Germinal center (tissue), 1 donor: ENCODE measurements at regions not wholly inside any gene's neighbourhood (a gene's known extent, or its start where the extent isn't known, plus 50 kb on each side); places are given as distances from the start of the nearest gene placed in this dataset.
"Not testable (repeated sequence)": the region's sequence is repeated elsewhere in the genome, so short reads cannot be mapped to it uniquely, and the experiment has no call there.

Source experiments
- DNase-seq: peaks from one replicate; pipeline ENCODE4 v3.0.0; 2012; ENCODE audit warnings: mixed read lengths, low spot score

DNA sequence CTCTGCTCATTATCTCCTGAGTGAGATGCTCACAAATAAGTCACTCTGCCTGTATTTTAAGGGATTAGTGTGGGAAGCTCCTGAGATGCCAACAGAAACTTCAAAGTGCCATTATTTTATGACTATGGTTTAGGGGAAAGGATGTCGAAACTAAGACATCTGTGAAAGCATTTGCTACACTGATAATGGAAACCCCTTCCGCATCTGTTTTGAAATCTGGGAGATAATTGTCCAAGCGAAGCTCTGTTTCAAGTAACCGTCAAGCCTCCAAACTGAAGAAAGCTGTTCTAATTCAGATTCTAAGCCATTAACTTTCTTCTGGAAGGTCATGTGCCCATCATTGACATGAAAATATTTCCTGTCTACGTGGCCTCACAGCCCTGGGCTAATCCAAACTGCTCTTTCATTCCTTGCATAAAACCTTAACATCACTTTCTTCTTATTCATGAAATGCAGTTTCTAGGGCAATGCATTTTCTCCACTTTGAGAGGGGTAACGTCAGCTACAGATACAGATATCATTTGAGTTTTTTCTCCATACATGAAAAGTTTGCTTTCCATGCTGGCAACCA, 932.0 kb downstream of the C6orf118 start:
- no peak for DNase-seq

DNA sequence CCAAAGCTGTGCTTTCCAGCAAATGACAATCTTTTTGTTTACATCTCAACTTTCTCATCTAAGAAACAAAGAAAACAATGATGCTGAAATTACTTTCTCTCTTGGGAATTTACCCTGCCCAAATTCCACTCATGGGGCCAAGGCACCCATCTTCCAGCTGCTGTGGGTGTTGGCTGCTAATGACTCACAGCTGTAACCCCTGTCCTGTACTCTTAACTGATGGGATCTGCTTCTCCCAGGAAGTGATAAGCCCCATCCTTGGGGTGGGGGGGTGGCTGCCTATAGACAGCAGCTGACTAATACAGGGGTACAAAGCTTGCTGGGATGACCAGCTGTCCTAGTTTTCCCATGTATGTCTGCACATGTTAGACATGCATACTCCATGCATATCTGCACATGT, 938.6 kb downstream of the C6orf118 start:
- DNase-seq: no peak

DNA sequence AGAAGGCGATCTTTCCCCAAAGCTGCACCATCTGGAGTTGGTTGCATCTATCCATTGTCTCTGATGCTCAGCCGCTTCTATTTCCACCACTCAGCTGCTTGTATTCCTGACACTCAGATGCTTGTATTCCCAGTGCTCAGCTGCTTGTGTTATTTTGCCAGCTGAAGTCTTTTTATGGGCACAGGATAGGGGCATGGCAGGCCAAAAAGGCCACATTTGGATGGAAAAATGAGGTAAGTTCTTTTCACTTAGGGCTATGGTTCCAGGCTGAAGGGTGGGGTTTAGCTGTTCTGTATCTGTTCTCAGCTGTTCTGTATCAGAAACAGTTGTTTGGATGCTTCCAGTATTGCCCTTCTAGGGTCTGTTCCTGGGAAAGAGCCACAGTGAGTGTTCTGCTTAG, 944.9 kb downstream of the QKI start:
- DNase-seq: no peak

DNA sequence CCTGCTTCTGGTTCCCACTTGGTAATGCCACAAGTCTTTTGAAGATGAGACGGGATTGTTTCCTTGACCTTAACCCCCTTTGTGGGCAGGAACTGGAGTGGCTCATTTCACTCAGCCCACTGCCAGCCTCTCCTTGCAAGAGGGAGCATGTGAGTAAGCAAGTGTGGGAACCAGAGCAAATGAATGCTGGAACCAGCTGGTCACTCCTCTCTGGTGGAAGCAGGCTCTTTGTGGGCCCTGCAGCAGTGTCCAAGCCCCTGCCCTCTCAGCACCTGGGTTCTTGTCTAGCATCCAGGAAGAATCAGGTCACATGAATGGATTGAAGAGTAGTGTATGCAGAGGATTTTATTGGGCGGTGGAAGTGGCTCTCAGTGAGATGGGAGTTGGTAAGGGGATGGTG, 944.5 kb downstream of the QKI start:
- DNase-seq: no peak

DNA sequence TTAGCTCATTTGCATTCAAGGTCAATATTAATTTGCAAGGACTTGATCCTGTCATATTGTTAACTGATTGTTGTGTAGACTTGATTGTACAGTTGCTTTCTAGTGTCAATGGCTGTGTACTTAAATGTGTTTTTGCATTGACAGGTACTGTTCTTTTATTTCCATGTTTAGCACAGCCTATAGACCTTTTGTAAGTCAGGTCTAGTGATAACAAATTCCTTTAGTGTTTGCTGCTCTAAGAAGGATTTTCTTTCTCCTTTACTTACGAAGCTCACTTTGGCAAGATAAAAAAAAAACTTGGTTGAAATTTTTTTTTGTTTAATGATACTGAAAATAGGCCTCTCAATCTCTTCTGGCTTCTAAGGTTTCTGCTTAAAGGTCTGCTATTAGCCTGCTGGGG, 942.3 kb downstream of the QKI start:
- DNase-seq: no peak

DNA sequence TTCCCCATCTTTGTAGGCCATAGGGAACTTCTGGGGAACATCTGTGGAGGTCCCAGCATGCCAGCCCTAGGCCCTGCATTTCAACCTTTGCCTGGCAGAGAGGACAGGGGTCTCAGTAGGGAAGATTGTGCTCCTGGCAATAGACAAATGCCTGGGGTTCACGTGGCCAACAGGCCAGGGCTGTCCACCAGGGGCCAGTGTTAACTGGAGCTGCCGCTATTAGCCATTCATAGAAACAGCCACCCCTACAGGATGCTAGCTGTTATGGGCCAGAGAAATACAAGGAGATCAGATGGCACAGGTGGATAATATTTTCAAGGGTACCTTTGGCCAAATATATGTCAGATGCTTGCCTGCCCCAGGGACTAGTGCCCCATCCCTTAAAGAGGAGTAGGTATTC, 932.9 kb downstream of the QKI start:
- no peak for DNase-seq

DNA sequence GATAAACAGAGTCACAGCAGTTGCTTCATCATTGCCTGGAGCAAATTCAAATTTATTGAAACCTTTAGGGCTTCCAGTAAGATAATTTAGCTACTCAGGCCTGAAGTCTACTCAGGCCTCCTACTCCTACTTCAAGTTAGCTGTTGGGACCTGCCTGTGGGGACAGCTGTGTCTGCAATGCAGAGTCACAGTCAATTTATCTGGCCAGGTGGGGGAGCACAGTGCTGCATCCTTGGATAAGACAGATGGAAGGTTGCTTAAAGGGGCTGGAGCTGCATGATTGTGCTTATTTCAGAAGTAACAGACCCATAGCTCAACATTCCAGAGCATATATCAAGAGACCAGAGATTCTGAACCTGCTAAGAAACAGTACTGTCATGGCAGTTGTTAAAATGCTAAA, 932.1 kb downstream of the QKI start:
- DNase-seq: no peak

DNA sequence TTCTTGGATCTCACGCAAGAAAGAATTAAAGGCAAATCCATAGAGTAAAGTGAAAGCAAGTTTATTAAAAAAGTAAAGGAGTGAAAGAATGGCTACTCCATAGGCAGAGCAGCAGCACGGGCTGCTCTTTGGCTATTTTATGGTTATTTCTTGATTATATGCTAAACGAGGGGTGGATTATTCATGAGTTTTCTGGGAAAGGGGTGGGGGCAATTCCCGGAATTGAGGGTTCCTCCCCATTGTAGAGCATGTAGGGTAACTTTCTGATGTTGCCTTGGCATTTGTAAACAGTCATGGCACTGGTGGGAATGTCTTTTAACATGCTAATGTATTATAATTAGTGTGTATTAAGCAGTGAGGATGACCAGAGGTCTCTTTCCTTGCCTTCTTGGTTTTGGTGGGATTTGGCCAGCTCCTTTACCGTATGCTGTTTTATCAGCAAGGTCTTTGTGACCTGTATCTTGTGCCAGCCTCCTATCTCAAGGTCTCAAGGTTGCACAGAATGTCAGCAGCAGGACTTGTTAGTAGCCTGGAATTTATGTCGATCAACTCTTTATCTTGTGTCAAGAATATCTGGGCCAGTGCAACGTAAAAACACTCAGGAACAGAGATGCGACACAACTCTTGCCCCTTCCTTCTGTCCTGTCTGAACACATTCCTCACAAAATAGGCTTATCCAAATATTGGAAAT, 931.4 kb downstream of the QKI start:
- no peak for DNase-seq

DNA sequence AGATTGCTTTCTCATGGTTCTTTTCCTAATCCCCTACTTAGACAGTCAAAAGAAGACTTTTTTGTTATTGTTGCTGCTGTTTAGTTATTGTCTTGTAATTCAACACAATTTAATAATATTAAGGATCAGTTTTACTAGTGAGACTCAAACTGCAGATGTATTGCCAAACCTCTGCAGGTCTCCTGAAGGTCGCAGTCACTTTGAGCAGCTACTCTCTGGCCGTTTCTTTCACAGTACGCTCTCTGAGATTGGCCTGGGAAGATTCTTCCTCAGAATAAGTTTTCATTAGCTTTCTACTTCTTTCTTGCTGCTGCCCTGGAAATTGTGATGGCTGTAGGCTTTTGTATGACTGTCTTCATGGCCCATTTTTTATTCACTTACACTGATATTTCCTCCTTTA, 930.8 kb downstream of the QKI start:
- no peak for DNase-seq

DNA sequence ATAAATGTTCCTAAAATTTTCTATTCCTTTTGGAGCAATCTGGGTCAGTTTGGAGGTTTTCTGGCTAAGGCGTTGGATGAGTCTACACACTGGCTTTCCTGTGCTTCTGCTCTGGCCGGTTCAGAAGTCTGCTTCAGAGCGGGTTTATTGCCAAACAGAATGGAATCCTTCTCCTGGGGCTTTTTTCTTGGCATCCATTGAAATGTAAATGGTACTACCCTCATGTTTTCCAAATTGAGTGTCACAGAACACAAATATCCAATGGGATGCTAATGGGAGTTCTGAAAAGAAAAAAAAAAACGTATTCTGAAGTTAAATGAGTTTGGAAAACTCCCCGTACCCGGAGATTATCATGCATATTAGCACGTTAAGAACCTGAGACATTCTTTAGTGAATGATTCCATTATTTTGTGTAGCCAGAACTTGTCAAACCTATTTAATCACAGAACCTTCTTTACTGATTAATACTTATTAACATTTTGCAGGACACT, 930.3 kb downstream of the QKI start:
- DNase-seq: no peak

DNA sequence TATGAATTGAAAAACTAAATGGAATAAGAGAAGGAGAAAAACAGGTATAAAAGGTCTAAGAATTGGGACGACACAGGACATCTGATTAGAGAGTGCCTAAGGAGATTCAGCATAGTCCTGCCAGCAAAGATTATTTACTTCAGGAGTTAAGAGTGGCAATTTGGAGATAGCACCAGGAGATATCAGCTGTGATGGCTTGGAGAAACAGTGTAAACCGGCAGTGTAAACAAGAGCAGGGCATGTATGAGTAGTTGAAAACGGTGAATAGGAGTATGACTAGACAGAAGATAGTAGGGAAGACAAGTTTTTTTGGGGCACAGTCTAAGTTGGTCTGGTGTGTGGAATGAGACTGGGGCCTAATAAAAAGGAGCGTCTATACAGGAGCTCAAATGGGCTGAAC, 924.9 kb downstream of the QKI start:
- not testable (repeated sequence) for DNase-seq

DNA sequence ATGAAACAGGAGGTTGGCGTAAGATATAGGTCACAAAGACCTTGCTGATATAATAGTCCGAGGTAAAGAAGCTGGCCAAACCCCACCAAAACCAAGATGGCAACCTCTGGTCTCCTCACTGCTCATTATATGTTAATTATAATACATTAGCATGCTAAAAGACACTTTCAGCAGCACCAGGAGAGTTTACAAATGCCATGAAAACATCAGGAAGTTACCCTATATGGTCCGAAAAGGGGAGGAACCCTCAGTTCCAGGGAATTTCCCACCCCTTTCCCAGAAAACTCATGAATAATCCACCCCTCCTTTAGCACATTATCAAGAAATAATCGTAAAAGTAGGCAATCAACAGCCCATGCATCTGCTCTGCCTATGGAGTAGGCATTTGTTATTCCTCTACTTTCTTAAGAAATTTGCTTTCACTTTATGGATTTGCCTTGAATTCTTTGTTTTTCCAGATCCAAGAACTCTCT, 923.4 kb downstream of the QKI start:
- no peak for DNase-seq

DNA sequence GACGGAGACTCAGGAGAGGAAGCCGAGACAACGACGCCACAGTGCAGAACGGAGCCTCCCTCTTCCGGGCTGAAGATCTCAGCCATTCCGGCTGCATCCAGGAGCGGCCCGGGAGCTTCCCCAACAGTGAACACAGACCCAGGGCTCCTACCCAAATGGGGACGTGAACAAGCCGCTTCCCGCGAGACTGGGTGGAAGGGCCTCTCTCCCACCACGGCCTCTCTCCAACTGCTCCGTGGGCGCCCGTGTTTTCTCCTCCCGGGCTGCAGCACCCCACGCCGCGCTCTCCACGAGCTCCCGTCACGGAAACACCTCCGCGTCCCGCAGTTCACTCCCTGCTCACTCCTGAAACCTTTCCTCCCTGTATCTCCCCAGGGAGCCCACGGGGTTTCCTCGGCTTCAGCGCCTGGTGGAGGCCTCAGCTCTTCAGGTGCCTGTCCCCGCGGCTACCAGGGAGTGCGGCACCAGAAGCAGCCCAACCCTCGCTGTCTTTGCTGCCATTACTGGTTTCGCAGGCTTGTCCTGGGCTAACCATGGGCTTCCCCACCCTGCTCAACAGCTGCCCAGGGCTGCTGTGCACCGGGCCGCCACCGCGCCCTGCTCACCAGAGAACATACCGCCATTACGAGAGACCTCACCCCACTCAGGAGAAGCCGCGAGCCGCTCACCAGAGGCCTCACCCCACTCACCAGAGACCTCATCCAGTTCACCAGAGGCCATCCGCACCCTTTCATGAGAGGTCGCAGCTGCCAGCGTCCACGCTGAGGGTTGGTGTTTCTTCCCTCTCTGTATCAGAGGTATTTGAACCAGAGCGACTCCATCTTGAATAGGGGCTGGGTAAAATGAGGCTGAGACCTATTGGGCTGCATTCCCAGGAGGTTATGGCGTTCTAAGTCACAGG, 922.8 kb downstream of the QKI start:
- DNase-seq: no peak

DNA sequence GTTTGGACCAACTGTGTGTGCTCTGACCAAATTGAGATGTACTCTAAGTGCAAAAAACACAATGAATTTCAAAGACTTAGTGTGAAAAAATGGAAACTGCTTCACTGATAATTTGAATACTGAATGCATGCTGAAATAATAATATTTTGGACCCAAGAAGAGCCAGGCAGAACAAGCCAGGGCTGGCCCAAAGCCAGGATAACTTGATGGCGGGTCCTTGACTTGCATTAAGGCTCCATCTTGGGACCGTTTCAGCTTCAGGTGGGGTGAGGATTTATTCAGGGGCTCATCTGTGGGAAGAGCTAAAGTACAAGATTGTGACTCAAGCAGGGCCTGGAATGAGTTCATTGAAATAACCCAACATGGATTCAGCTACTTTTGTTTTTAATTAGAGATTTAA, 921.9 kb downstream of the QKI start:
- DNase-seq: no peak

DNA sequence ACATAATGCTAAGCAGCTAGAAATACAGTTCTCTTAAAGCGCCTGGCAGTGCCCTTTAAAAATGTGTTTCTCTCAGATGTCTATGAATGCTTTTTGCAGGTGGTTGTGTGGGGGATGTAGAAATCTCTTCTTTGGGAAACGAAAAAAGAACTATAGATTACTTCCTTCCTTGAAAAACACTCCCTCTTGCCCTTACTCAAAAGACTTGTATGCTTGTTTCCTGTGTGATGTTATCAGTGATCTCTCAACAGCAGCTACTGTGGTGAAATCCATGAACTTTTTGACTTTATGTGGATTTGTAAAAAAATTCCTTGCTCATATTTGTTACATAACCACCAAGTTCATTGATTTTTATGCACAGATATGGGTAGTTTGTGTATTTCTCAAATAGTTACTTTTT, 916.5 kb downstream of the QKI start:
- no peak for DNase-seq

DNA sequence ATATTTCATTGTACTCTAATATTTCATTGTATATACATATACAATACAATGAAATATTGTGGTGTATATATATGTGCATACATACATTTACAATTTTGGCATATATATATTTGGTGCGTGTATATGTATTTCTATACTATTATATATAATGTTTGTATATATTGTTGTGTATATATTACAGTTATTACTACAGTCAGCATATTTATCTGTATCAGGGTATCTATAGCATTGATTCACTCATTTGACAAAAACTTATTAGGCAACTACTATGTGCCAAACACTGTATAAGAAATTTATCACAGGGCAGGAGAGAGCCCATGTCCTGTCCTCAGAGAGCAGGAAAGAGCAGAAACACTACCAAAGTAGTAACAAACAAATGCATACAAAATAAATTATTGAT, 910.6 kb downstream of the QKI start:
- no peak for DNase-seq

DNA sequence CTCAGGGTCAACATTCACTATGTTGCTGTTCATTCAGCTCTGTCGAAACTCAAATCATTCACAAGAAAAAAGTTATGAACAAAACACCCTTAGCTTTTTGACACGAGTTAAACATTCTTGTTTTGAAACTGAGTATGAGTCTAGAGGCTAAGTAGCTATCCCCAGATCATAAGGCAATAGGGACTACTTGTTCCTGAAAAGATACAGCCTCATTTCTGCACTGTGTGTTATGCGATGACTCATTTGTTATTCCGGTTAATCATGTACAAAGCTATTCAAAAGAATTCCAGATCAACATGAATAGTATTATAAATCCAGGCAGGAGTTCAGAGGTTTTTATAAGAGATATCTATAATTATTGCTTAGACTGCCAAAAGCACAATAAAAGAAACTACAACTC, 908.0 kb downstream of the QKI start:
- DNase-seq: no peak

DNA sequence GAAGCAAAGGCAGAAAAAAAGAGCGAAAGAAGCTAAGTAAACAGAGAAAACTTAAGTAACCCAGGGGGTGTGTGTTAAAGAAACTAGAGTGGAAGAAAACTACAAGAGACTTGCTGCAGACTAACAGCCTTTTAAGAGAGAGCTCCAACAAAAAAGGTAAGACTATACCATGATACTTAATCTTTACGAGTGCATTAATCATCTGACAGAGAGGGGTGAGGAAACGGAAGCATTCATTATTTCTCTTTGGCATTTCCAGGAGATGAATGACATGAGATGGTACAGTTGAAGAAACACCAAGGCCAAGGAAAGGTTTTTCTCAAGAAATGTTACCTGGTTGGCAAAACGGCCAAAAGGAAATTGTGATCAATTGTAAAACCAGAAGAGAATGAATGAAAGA, 906.8 kb downstream of the QKI start:
- DNase-seq: no peak

DNA sequence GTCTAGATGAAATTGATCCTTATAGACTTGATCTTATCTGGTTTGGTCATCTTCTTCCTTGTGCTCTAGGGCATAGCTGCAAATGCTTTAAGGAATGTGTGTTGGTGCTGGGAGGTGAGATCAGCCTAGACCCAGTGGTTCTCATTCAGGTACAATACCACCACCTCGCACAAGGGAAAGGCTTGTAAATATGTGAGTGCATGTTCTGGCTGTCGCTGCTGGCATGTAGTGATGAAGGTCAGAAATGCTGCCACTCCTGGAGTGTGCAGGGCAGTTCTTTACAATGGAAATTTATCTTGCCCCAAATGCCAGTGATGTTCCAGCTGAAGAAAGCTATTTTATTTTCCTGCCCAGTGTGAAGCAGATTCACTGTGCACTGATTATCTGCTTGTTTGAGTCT, 900.9 kb downstream of the QKI start:
- DNase-seq: no peak

DNA sequence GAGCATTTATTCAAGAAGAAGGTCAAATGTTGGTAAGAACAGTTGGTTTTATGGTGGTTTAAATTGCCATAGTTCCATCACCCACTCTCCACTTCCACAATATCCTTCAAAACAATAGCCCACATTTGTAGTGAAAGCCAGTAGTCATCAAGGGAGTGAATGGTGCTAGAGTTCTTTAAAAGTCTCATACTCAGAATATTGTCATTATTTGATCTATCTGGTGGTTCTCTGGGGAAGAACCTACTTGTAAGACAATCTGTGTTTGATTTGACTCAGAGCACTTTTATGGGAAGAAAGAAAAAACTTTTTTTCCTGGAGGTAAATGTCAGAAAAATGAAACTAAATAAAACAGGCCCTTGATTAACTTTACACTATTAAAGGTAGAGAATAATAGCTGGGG, 893.8 kb downstream of the QKI start:
- DNase-seq: no peak

DNA sequence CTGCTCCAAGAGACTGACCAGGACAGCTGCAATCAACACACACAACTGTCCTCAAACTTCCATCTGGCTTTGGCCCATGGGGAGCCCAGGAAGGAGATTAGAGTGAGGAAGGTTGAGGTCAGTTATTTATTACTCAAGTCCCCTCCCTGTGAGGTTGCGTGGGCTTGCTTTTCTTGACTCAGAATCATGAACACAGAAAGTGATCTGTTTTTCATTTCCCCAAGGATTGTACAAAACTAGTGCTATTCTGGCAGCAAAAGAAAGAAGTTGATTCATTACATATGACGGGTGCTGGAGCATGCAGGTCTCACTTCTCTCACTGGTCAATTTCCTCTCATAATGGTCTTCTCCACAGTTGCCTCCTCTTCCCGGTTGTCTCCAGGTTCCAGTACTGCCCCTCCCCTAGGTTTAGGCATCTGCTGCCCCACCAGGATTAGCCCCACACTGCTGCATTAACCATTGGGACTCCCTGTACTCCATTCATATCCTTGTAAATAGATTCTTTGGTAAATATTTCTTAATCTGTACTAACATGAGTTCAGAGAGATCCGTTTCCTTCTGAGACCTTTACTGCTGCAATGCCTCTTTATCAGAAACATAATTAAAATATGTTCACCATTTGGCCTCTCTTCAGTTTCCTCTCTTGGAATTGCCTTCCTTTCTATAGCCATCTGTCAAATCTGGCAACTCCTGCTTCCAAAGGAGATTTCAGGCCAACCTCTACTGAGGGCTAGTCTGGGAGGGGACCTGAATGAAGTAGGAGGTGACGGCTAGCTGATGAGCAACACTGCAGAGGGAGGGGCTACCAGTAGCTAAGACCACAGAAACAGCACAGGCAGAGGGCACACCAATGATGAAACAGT, 888.8 kb downstream of the QKI start:
- no peak for DNase-seq

DNA sequence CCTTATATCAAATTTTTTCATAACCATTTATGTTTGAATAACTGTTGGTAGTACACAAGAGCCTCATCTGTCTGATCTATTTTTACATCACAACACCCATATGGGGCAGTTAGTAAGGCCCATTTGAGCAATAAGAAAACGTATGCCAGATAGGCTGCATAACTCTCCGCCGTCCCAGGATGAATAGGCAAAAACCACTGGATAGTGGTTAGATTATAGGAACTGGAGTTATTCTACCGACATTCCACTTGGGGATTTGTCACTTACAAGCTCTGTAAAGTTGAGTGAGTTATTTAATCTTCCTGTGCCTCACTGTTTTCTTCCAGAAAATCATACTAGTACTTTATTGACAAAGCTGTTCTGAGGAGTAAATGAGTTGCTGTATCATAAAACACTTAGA, 881.9 kb downstream of the QKI start:
- DNase-seq: no peak
